ENCODE measurements at regions not wholly inside any gene's neighbourhood (a gene's known extent, or its start where the extent isn't known, plus 50 kb on each side); places are given as distances from the start of the nearest gene placed in this dataset.

- H3K27me3 ChIP-seq (ENCODE audit: low read length), result no peaks in the 10 kb centered on the region
- no peaks in the 10 kb centered on the region for H3F3A ChIP-seq (ENCODE audit: insufficient read depth)
- no peak for TF ChIP-seq EZH2phosphoT487 (conservative IDR thresholded peaks at IDR 0.05; ENCODE audit: low read length)
- H3K36me3 ChIP-seq (ENCODE audit: low read length), result no peaks in the 10 kb centered on the region
- no peak overlapping the region for H3K4me2 ChIP-seq (ENCODE audit: low read depth, low read length, poor library complexity, severe bottlenecking)
- no peaks in the 10 kb centered on the region for H4K20me1 ChIP-seq (ENCODE audit: low read depth, low read length)
- no peaks in the 10 kb centered on the region for H3K9me3 ChIP-seq (ENCODE audit: insufficient read depth, low read length)
- no peaks in the 10 kb centered on the region for H3K79me2 ChIP-seq (ENCODE audit: insufficient read depth, low read length)
- H3K4me3 ChIP-seq (ENCODE audit: insufficient read depth, low read length, poor library complexity, severe bottlenecking), result no peak overlapping the region
- H3K27ac ChIP-seq (ENCODE audit: low read depth, low read length), result no peak overlapping the region
- no peak overlapping the region for H3K9ac ChIP-seq (ENCODE audit: low read length)
- no peak overlapping the region for H2AFZ ChIP-seq (ENCODE audit: low read depth, low read length, severe bottlenecking)
- no peaks in the 10 kb centered on the region for H3K9me2 ChIP-seq (replicated peaks; ENCODE audit: insufficient read depth, low read length)
These were observed 93.0 kb upstream of the ARHGAP24 start for GRCh38 chr4:85381968-85382367.

DNA sequence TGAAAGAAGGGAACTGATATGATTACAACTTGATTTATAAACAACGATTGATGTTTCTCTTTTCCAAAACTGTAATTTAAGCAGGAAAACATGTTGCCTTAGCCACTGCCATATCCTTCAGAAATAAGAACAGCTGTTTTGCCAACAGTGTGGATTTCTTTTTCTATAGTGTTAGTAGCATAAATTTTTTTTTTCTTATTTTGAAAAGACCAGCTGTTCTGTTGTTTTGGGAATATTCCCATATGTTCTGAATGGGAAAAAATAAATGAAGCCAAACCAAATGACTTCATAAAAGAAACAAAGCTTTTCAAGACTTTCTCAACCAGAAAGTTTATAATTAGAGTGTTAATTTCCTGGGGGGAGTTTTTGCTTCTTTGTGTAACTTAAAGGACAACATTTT, 83.9 kb upstream of the ARHGAP24 start:
- Histone ChIP-seq H2AFZ (ENCODE audit: low read depth, low read length, severe bottlenecking) (no peak overlapping the region), H3K9me3 (ENCODE audit: insufficient read depth, low read length) (no peaks in the 10 kb centered on the region), H3K4me2 (ENCODE audit: low read depth, low read length, poor library complexity, severe bottlenecking) (no peak overlapping the region), H3K27ac (ENCODE audit: low read depth, low read length) (no peak overlapping the region), H4K20me1 (ENCODE audit: low read depth, low read length) (no peaks in the 10 kb centered on the region), H3F3A (ENCODE audit: insufficient read depth) (no peaks in the 10 kb centered on the region), H3K27me3 (ENCODE audit: low read length) (no peaks in the 10 kb centered on the region), H3K79me2 (ENCODE audit: insufficient read depth, low read length) (no peaks in the 10 kb centered on the region), H3K4me3 (ENCODE audit: insufficient read depth, low read length, poor library complexity, severe bottlenecking) (no peak overlapping the region), H3K9me2 (replicated peaks; ENCODE audit: insufficient read depth, low read length) (no peaks in the 10 kb centered on the region), H3K9ac (ENCODE audit: low read length) (no peak overlapping the region), H3K36me3 (ENCODE audit: low read length) (no peaks in the 10 kb centered on the region)
- TF ChIP-seq, protein P1, sequence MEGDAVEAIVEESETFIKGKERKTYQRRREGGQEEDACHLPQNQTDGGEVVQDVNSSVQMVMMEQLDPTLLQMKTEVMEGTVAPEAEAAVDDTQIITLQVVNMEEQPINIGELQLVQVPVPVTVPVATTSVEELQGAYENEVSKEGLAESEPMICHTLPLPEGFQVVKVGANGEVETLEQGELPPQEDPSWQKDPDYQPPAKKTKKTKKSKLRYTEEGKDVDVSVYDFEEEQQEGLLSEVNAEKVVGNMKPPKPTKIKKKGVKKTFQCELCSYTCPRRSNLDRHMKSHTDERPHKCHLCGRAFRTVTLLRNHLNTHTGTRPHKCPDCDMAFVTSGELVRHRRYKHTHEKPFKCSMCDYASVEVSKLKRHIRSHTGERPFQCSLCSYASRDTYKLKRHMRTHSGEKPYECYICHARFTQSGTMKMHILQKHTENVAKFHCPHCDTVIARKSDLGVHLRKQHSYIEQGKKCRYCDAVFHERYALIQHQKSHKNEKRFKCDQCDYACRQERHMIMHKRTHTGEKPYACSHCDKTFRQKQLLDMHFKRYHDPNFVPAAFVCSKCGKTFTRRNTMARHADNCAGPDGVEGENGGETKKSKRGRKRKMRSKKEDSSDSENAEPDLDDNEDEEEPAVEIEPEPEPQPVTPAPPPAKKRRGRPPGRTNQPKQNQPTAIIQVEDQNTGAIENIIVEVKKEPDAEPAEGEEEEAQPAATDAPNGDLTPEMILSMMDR (IDR thresholded peaks at IDR 0.05; ENCODE audit: insufficient read depth, low read length, poor library complexity, severe bottlenecking), result no peak
- no peak for TF ChIP-seq EZH2phosphoT487 (conservative IDR thresholded peaks at IDR 0.05; ENCODE audit: low read length)

DNA sequence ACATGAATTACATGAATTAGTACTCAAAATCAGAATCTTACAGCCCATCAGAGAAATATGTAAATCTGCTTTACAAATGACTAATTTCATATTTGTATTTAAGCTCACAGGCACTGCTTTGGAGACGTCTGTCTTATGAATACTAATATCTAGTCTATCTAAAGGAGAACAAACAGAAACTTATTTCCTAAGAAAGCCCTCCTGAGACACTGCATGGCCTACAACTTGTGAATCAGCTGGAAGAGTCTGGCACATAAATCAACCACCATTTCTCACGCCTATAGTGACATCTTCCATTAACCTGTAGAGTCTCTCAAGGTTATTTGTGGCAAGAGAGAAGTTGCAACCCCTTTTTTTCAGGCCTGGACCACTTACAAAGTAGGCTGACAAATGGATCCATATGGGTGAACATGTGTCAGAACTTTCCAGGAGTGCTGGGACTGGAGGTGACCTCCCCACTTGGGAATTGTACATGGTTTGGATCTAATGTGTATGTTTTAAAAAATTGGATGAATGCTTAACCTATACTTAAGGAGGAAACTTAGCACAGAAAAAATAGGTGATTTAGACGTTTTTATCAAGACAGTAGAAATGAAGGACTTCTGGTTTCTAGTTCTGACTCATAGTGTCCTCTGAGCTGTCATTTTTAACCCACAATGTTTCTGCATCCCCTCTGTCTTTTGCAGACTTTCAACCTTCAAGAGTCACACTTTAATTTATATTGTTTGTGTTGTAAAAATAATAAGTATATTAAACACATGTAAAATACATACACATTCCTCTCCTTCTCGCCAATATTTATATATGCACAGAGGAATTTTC, 83.2 kb upstream of the ARHGAP24 start:
- no peak overlapping the region for H3K4me2 ChIP-seq (ENCODE audit: low read depth, low read length, poor library complexity, severe bottlenecking)
- no peak overlapping the region for H3K27ac ChIP-seq (ENCODE audit: low read depth, low read length)
- no peak overlapping the region for H3K4me3 ChIP-seq (ENCODE audit: insufficient read depth, low read length, poor library complexity, severe bottlenecking)
- H3K9me3 ChIP-seq (ENCODE audit: insufficient read depth, low read length), result no peaks in the 10 kb centered on the region
- no peak overlapping the region for H3K9ac ChIP-seq (ENCODE audit: low read length)
- H3K9me2 ChIP-seq (replicated peaks; ENCODE audit: insufficient read depth, low read length), result no peaks in the 10 kb centered on the region
- TF ChIP-seq, protein P1 (IDR thresholded peaks at IDR 0.05; ENCODE audit: insufficient read depth, low read length, poor library complexity, severe bottlenecking), result no peak
- TF ChIP-seq EZH2phosphoT487 (conservative IDR thresholded peaks at IDR 0.05; ENCODE audit: low read length), result no peak
- no peaks in the 10 kb centered on the region for H4K20me1 ChIP-seq (ENCODE audit: low read depth, low read length)
- H3K79me2 ChIP-seq (ENCODE audit: insufficient read depth, low read length), result no peaks in the 10 kb centered on the region
- no peaks in the 10 kb centered on the region for H3K36me3 ChIP-seq (ENCODE audit: low read length)
- no peak overlapping the region for H2AFZ ChIP-seq (ENCODE audit: low read depth, low read length, severe bottlenecking)
- H3F3A ChIP-seq (ENCODE audit: insufficient read depth), result no peaks in the 10 kb centered on the region
- no peaks in the 10 kb centered on the region for H3K27me3 ChIP-seq (ENCODE audit: low read length)

- H3K9me3 ChIP-seq (ENCODE audit: insufficient read depth, low read length), result no peaks in the 10 kb centered on the region
- H3K27ac ChIP-seq (ENCODE audit: low read depth, low read length), result no peak overlapping the region
- no peaks in the 10 kb centered on the region for H3K9me2 ChIP-seq (replicated peaks; ENCODE audit: insufficient read depth, low read length)
- TF ChIP-seq EZH2phosphoT487 (conservative IDR thresholded peaks at IDR 0.05; ENCODE audit: low read length), result no peak
- TF ChIP-seq, protein P1 (IDR thresholded peaks at IDR 0.05; ENCODE audit: insufficient read depth, low read length, poor library complexity, severe bottlenecking), result no peak
- H3K27me3 ChIP-seq (ENCODE audit: low read length), result no peaks in the 10 kb centered on the region
- no peaks in the 10 kb centered on the region for H3F3A ChIP-seq (ENCODE audit: insufficient read depth)
- H4K20me1 ChIP-seq (ENCODE audit: low read depth, low read length), result no peaks in the 10 kb centered on the region
- no peak overlapping the region for H3K4me2 ChIP-seq (ENCODE audit: low read depth, low read length, poor library complexity, severe bottlenecking)
- no peaks in the 10 kb centered on the region for H3K79me2 ChIP-seq (ENCODE audit: insufficient read depth, low read length)
- no peak overlapping the region for H3K4me3 ChIP-seq (ENCODE audit: insufficient read depth, low read length, poor library complexity, severe bottlenecking)
- no peak overlapping the region for H3K9ac ChIP-seq (ENCODE audit: low read length)
- no peak overlapping the region for H2AFZ ChIP-seq (ENCODE audit: low read depth, low read length, severe bottlenecking)
- H3K36me3 ChIP-seq (ENCODE audit: low read length), result no peaks in the 10 kb centered on the region
These were observed 81.7 kb upstream of the ARHGAP24 start for GRCh38 chr4:85393201-85393600.

Measured in SU-DHL-6 (cell line).